Stimulated activated CD4-positive, alpha-beta T cell treated with anti-CD3 and anti-CD28 coated beads, Interleukin-12 subunit alpha, Interleukin-12 subunit beta, amount 100 ng/mL, for 4 hours (primary cell): ENCODE measurements at regions not wholly inside any gene's neighbourhood (a gene's known extent, or its start where the extent isn't known, plus 50 kb on each side); places are given as distances from the start of the nearest gene placed in this dataset.
"Not testable (repeated sequence)": the region's sequence is repeated elsewhere in the genome, so short reads cannot be mapped to it uniquely, and the experiment has no call there.

ENCODE experiments used
- DNase-seq: peaks from one replicate; pipeline ENCODE4 v3.0.0-alpha.2; 2020

DNA sequence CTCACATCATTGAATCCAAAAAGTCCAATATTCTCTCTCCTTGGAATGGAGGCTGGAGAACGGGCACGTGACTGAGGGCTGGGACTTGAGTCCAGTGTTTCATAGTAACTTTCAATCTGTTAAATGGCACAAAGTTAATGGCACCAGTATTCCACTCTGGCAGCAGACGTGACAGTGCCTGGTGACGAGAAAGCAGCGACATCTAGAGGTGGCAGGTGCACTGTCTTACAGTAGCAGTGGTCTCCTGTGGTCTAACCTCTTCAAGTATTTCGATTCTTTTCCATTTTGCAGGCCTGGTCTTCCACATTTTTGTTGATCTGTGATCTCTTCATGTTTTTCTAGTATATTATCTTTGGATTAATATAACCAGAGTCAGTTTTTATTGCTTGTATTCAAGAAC, 107.1 kb downstream of the OXSM start:
- DNase-seq, result no peak

- DNase-seq, result no peak
Measured at GRCh38 chr3:25899352-25900101, 109.6 kb downstream of the OXSM start.

DNA sequence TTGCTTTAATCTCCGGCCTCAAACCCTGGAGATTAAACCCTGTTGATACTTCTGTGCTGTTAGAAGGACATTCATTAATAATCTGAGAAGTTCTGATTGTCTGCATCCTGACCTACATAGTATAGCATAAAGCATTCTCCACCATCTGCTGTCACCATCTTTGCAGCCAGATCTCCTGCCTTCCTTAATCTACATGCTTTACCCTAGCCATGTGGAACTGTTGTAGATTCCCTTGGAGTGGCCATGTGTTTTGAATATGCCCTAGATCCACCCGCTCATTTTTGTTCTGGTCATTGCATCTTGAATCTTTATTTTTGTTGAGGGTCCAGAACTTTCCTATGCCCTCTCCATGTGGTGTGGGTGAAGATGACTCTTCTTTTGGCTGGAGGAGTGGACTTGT, 110.3 kb downstream of the OXSM start:
- DNase-seq, result no peak

DNA sequence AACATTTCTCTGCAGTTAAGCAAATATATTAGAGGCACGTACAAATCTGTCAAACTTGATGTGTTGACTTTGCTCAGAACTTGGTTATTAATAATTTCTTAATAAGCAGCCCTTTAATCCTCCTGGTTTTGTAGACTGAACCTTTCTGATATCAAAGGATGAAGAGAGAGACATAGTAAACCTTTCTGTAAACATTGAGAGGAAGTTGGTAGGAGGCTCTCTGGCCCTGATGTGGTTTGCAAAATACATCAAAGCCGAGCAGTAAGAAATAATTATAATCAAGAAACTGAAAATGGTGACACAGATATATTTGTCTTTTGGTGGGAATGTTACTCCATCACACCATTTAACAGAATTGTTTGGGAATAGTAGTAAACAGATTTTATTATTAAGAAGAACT, 111.9 kb downstream of the OXSM start:
- DNase-seq, result no peak

DNA sequence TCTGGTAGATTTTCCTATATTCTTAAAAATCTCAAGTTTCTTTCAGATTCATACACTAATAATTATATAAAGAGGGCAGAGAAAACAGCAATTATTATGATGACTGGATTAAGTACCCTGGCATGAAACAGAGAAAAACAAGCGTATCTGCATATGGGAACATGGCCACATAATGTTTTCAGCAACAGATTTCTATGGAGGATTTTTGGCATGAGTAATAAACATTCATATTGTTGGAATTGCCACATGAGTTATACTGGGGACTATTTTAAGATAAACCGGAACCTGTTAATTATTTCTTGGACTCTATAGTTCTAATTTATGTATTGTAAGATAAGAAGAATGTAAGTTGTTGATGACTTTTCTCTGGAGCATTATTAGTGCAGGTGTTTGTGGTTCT, 112.7 kb downstream of the OXSM start:
- DNase-seq, result no peak

DNA sequence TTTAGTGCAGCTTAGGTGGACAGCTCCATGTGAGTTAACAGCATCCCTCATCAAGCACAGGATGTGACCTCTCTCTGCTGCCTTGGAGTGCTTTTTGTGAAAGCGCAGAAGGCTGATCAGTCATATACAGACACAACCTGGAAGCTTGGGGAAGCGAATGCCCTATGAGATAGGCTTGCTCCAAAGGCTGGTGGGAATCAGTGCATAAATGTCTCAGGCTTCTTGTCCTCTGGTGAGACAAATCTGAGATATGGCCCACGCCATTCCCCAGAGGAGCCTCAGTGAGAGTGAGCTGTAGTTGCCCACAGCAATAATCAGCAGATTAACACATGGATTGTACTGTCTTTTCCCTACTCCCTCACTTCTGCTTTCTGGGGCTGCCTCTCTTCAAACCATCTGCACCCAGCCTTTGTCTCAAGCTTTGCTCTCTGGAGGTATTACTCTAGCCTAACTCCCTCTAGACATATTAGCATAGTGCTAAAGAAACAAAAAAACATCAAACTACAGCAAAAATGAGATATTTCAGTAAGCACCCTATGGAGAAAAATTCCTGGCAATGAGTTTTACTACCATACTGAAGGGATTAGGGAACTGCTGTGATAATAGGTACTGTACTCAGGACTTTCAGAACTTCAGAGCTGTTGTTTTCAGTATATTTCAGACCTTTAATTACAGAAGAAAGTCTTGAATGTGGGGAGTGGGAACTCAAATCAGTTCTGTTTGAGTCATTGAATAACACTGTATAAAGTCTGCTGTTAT, 113.7 kb downstream of the OXSM start:
- DNase-seq, result no peak

DNA sequence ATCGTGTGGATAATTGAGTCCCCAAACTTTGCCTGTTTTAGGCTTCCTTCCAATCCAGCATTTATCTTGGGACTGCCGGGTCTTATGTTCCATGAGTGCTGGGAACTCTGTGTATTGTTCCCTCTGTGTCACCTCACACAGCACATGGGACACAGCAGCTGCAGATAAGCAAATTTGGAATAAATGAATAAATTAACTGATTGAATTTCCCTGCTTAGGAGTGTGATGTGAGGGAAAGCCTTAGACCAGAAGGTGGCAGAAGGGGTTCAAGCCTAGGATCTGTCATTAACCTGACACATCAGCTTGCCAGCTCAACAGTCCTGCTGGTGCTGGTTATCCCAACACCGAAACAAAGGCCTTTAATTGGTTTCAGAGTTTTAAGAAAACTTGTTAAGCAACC, 114.3 kb downstream of the OXSM start:
- DNase-seq, result no peak

- DNase-seq, result no peak
Measured at GRCh38 chr3:25906132-25906906, 116.4 kb downstream of the OXSM start.

DNA sequence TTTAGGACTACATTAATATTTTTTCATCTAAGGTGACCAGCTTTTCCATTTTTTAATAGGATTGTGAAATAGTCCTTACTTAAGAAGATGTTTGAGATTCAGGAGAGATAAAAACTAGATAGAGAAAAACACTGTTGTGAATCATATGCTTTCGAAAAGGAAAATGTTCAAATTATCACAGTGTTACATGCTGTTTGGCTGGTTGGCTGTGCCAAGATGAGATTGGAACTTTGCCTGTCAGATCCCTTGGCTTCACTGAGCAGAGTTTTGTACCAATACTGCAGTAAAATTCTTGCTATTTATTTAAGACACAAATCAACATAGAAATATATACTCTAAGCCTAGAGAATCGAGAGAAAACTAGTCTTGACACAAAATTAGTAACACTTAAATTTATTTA, 117.2 kb downstream of the OXSM start:
- DNase-seq, result no peak

GRCh38 chr3:25910105-25910504, 120.2 kb downstream of the OXSM start:
- no peak for DNase-seq

- peak; percentile 44 for DNase-seq
Measured at GRCh38 chr3:25910997-25911396, 121.1 kb downstream of the OXSM start.

- no peak for DNase-seq
Measured at GRCh38 chr3:25911525-25912295, 121.8 kb downstream of the OXSM start.

- DNase-seq, result no peak
Measured at GRCh38 chr3:25913179-25913578, 123.3 kb downstream of the OXSM start.

DNA sequence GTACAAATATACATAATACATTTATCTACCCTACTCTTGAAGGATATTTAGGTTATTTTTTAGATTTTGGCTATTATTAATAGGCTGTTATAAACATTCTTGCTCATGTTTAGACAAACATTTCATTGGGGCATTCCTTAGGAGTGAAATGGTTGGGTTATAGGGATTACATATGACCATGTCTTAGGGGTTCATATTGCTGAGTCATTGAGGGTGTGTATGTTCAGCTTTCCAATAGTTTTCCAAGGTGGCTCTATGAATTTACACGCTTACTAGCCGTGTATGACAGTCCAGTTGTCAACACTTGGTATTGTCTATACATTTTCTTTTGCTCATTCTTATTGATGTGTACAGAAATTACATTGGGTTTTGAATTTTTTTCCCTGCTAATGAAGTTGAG, 125.8 kb downstream of the OXSM start:
- DNase-seq, result no peak

GRCh38 chr3:25916321-25916720, 126.4 kb downstream of the OXSM start:
- no peak for DNase-seq

- not testable (repeated sequence) for DNase-seq
Measured at GRCh38 chr3:25931967-25932366, 142.1 kb downstream of the OXSM start.

DNA sequence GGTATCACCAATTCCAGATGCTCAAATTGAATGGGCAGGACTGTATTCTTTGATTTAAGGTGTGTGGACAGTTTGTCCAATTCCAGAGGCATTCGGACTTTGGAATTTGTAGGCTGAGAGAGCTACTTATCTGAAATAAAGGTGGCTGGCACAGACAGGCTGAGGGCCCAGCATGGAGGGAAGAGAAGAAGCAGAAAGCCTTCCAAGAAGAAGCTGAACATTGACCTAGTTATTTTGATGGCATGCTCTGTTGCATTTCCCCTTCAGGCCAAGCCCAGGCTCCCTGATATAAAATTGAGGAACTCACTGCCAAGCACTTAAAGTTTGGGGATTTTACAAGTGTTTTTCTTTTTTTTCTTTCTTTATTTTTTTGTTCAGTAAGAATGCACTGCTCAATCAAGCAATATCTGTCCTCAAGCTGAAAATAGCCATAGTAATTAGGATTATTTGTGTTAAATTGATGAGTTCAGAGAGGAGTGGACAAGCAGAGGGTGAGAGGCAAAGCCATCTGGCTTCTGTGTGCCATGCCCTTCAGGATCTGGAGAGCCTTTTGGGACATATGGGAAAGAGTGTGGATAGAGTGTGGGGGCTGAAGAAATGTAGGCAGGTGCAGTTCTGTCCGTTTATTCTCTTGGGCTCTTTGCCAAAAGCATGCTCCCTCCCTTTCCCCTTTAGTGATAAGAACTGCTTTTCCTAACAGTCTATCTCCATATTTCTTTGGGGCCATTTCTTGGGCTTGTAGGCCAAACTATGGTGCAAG, 148.9 kb downstream of the OXSM start:
- DNase-seq, result no peak

- DNase-seq, result no peak
Measured at GRCh38 chr3:25940935-25941334, 151.0 kb downstream of the OXSM start.

- DNase-seq, result no peak
Measured at GRCh38 chr3:25944329-25944728, 154.4 kb downstream of the OXSM start.

- no peak for DNase-seq
Measured at GRCh38 chr3:25945366-25945765, 155.5 kb downstream of the OXSM start.

DNA sequence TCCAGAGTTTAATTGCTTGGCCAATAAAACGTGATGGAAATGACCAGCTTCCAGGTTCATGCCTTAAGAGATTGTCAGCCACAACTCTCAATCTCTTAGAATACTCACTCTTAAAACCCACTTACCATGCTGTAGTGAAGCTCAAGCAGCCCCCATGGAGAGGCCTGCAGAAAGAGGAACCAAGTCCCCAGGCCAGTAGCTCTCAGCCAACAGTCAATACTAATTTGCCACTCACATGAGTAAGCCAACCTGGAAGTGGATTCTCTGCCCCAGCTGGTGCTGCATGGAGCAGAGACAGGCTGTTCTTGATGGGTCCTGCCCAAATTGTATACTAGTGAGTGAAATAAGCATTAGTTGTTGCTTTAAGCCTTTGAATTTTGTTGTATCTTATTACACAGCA, 155.9 kb downstream of the OXSM start:
- DNase-seq, result no peak

DNA sequence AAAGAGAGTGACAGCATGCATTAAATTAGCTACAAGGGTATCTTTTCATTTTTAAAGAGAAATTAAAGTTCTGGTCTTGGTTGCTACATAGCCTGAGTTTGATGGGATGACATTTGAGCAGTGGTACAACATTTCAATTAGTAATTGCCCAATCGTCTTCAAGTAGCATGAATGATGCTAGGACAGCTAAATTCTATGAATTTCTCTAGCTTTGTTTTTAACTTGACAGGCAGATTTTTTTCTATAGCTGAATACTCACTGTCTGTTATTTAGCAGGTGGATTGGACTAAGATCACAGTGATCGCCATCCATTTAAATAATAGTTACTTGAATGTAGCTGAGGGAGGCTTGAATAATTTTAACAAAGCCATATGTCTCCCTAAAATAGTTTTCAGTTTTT, 162.2 kb downstream of the OXSM start:
- no peak for DNase-seq
